ENCODE measurements at regions not wholly inside any gene's neighbourhood (a gene's known extent, or its start where the extent isn't known, plus 50 kb on each side); places are given as distances from the start of the nearest gene placed in this dataset.

- Histone ChIP-seq H4K20me1 (replicated peaks; ENCODE audit: insufficient read depth) (no peaks in the 10 kb centered on the region), H3K4me2 (no peak overlapping the region), H3K79me2 (replicated peaks; ENCODE audit: insufficient read depth) (no peaks in the 10 kb centered on the region), H3K4me3 (no peak overlapping the region), H3F3A (replicated peaks; ENCODE audit: low read depth) (no peaks in the 10 kb centered on the region), H3K27ac (ENCODE audit: low read depth) (no peak overlapping the region), H3K36me3 (ENCODE audit: insufficient read depth) (no peaks in the 10 kb centered on the region), H2AFZ (no peak overlapping the region), H3K27me3 (ENCODE audit: insufficient read depth) (no peaks in the 10 kb centered on the region), H3K9me2 (ENCODE audit: insufficient read depth) (no peaks in the 10 kb centered on the region), H3K4me1 (ENCODE audit: insufficient read depth) (no peaks in the 10 kb centered on the region)
- Mint-ChIP-seq H3K27ac (no peak overlapping the region), H3K9me3 (peaks cover 93% of the 10 kb centered on the region), H3K36me3 (ENCODE audit: low read depth) (peaks cover 22% of the 10 kb centered on the region), H3K27me3 (ENCODE audit: insufficient read depth, low read depth, poor library complexity) (peaks cover 8% of the 10 kb centered on the region), H3K4me1 (no peaks in the 10 kb centered on the region), H3K4me3 (no peak overlapping the region)
- DNase-seq (ENCODE audit: low spot score) = no peak
- TF ChIP-seq CTCF (conservative IDR thresholded peaks at IDR 0.05; ENCODE audit: low read depth in 2 of 2) (no peak), REST (IDR thresholded peaks at IDR 0.05; ENCODE audit: unreplicated experiment) (no peak), ZNF114 (CRISPR knock-in tag; IDR thresholded peaks at IDR 0.05) (no peak), ZNF331 (CRISPR knock-in tag; IDR thresholded peaks at IDR 0.05; ENCODE audit: low read depth) (no peak), POLR2AphosphoS5 (IDR thresholded peaks at IDR 0.05; ENCODE audit: low read depth) (no peak), ZNF462 (CRISPR knock-in tag; IDR thresholded peaks at IDR 0.05) (no peak), JUNB (IDR thresholded peaks at IDR 0.05; ENCODE audit: unreplicated experiment) (no peak), EZH2phosphoT487 (IDR thresholded peaks at IDR 0.05; ENCODE audit: unreplicated experiment) (no peak), NANOG (IDR thresholded peaks at IDR 0.05; ENCODE audit: borderline replicate concordance) (no peak), STAT1 (IDR thresholded peaks at IDR 0.05; ENCODE audit: unreplicated experiment) (no peak), CREB1 (CRISPR knock-in tag; IDR thresholded peaks at IDR 0.05; ENCODE audit: low read depth) (no peak), ETS1 (IDR thresholded peaks at IDR 0.05) (no peak), EZH2 (IDR thresholded peaks at IDR 0.05; ENCODE audit: low read depth, unreplicated experiment) (no peak)
- ATAC-seq = no peak
These were observed 533.4 kb downstream of the TCERG1L start for GRCh38 chr10:130778166-130778545.

Measured in GM23338 (cell line).